H1 (cell line): ENCODE measurements at regions not wholly inside any gene's neighbourhood (a gene's known extent, or its start where the extent isn't known, plus 50 kb on each side); places are given as distances from the start of the nearest gene placed in this dataset.

Experiments used
- CTCF ChIA-PET: fragments of 300-600 bp; sonication (Branson Sonifier 250); formaldehyde crosslinking; loops from one replicate; lab custom pipeline; 2021; ENCODE audit not compliant: partially characterized antibody; lab: Charles Lee
- POLR2A ChIA-PET: fragments of 300-600 bp; sonication (Branson Sonifier 250); formaldehyde crosslinking; loops from one replicate; lab custom pipeline; 2021; ENCODE audit warnings: inconsistent platforms; ENCODE audit not compliant: partially characterized antibody; lab: Charles Lee
- DNase-seq, 2 experiments: peaks; one replicate each; pipeline versions ENCODE4 v3.0.0 to v3.0.0-alpha.2; 2010 to 2022; ENCODE audit warnings: low spot score in 2 of 2, low read depth in 1 of 2, mixed read lengths in 1 of 2
- FAIRE-seq: peaks from 2 replicates; lab custom pipeline; 2011; peaks lifted over from hg19 to GRCh38; lab: Jason Lieb, UNC
- H2AFZ ChIP-seq: 2 replicates; pipeline ENCODE4 v1.8.1; 2012; ENCODE audit warnings: low read length, inconsistent platforms
- H2AK5ac ChIP-seq: 2 replicates; pipeline ENCODE4 v1.6.1; 2013; ENCODE audit warnings: low read depth, low read length
- H2BK120ac ChIP-seq: replicated peaks from 2 replicates; pipeline ENCODE3; 2013; ENCODE audit warnings: low read depth, low read length, inconsistent platforms
- H2BK12ac ChIP-seq: 2 replicates; pipeline ENCODE4 v1.6.1; 2013; ENCODE audit warnings: low read depth, low read length
- H2BK15ac ChIP-seq: 2 replicates; pipeline ENCODE4 v1.6.1; 2013; ENCODE audit warnings: low read length
- H2BK20ac ChIP-seq: 2 replicates; pipeline ENCODE4 v1.6.1; 2013; ENCODE audit warnings: low read length
- H2BK5ac ChIP-seq: 2 replicates; pipeline ENCODE4 v1.6.1; 2013; ENCODE audit warnings: low read depth, low read length
- H3K14ac ChIP-seq: 2 replicates; pipeline ENCODE4 v1.6.1; 2013; ENCODE audit warnings: inconsistent platforms; ENCODE audit not compliant: insufficient read length
- H3K18ac ChIP-seq: 2 replicates; pipeline ENCODE4 v1.6.1; 2013; ENCODE audit warnings: low read length; ENCODE audit errors: extremely low read depth
- H3K23ac ChIP-seq: 2 replicates; pipeline ENCODE4 v1.6.1; 2013; ENCODE audit warnings: inconsistent platforms; ENCODE audit not compliant: insufficient read length
- H3K23me2 ChIP-seq: 2 replicates; pipeline ENCODE4 v1.6.1; 2013; ENCODE audit warnings: low read depth, low read length
- H3K27ac ChIP-seq: 2 replicates; pipeline ENCODE4 v1.6.1; 2011; ENCODE audit warnings: low read depth, low read length, inconsistent platforms
- H3K27me3 ChIP-seq, 4 experiments: replicated peaks in 1 of 4; 1 replicate in 1 of 4; 2 replicates in 3 of 4; pipeline versions ENCODE4 v1.6.1 to v1.8.1; 2011 to 2013; ENCODE audit warnings: low read length in 3 of 4, mild to moderate bottlenecking in 3 of 4, inconsistent platforms in 2 of 4, mixed read lengths in 2 of 4, moderate library complexity in 1 of 4; ENCODE audit not compliant: control insufficient read depth in 3 of 4, insufficient read depth in 3 of 4; ENCODE audit errors: extremely low read depth in 1 of 4
- H3K36me3 ChIP-seq, 4 experiments: 2 replicates each; pipeline versions ENCODE4 v1.6.1 to v1.8.1; 2011 to 2013; ENCODE audit warnings: mild to moderate bottlenecking in 4 of 4, low read length in 3 of 4, moderate library complexity in 2 of 4, control low read depth in 1 of 4, inconsistent platforms in 1 of 4; ENCODE audit not compliant: insufficient read depth in 4 of 4, control insufficient read depth in 2 of 4
- H3K4ac ChIP-seq: replicated peaks from 2 replicates; pipeline ENCODE3; 2013; ENCODE audit warnings: low read length, low read depth, mixed read lengths, inconsistent platforms; ENCODE audit not compliant: insufficient read length
- H3K4me1 ChIP-seq, 4 experiments: replicated peaks in 1 of 4; 1 replicate in 1 of 4; 2 replicates in 3 of 4; pipeline versions ENCODE4 v1.6.1 to v1.8.1; 2011 to 2013; ENCODE audit warnings: low read length in 3 of 4, inconsistent platforms in 2 of 4, mixed read lengths in 1 of 4; ENCODE audit not compliant: insufficient read depth in 4 of 4, control insufficient read depth in 3 of 4
- H3K4me2 ChIP-seq, 2 experiments: 2 replicates each; pipeline versions ENCODE4 v1.6.1 to v1.8.1; 2011 to 2013; ENCODE audit warnings: low read depth in 2 of 2, low read length in 2 of 2, control low read depth in 1 of 2, inconsistent platforms in 1 of 2, mild to moderate bottlenecking in 1 of 2; ENCODE audit not compliant: insufficient read depth in 1 of 2
- H3K4me3 ChIP-seq, 4 experiments: fragments of 200-600, 300-600 bp in 1 of 4; sonication (generic), shearing (Covaris generic), sonication (Bioruptor Twin) in 1 of 4; 2 replicates each; pipeline versions ENCODE4 v1.5.1 to v1.8.1; 2011 to 2016; ENCODE audit warnings: low read length in 4 of 4, low read depth in 3 of 4, control low read depth in 2 of 4, inconsistent platforms in 2 of 4, mild to moderate bottlenecking in 2 of 4, mixed read lengths in 1 of 4, moderate library complexity in 1 of 4; ENCODE audit not compliant: insufficient read depth in 2 of 4; ENCODE audit errors: extremely low read depth in 1 of 4
- H3K56ac ChIP-seq: replicated peaks from 2 replicates; pipeline ENCODE3; 2013; ENCODE audit warnings: low read depth, mild to moderate bottlenecking, mixed read lengths, low read length, inconsistent platforms; ENCODE audit not compliant: insufficient read length
- H3K79me1 ChIP-seq: 2 replicates; pipeline ENCODE4 v1.6.1; 2013; ENCODE audit warnings: low read depth, low read length, control low read depth
- H3K79me2 ChIP-seq, 2 experiments: 2 replicates each; pipeline versions ENCODE4 v1.6.1 to v1.8.1; 2012 to 2013; ENCODE audit warnings: low read length in 2 of 2, mild to moderate bottlenecking in 2 of 2, inconsistent platforms in 1 of 2; ENCODE audit not compliant: insufficient read depth in 2 of 2, control insufficient read depth in 1 of 2
- H3K9ac ChIP-seq, 4 experiments: replicated peaks in 1 of 4; 1 replicate in 1 of 4; 2 replicates in 3 of 4; pipeline versions ENCODE4 v1.6.1 to v1.8.1; 2011 to 2013; ENCODE audit warnings: low read depth in 3 of 4, low read length in 3 of 4, control low read depth in 2 of 4, mild to moderate bottlenecking in 2 of 4, moderate library complexity in 2 of 4, inconsistent platforms in 1 of 4; ENCODE audit errors: extremely low read depth in 1 of 4
- H3K9me3 ChIP-seq, 2 experiments: 2 replicates each; pipeline versions ENCODE4 v1.6.1 to v1.8.1; 2012 to 2013; ENCODE audit warnings: mild to moderate bottlenecking in 2 of 2, moderate library complexity in 2 of 2, control low read depth in 1 of 2, inconsistent platforms in 1 of 2, low read depth in 1 of 2, low read length in 1 of 2, mixed read lengths in 1 of 2; ENCODE audit not compliant: insufficient read depth in 2 of 2
- H4K20me1 ChIP-seq, 2 experiments: replicated peaks in 1 of 2; 2 replicates each; pipeline versions ENCODE3 to v1.8.1; 2011 to 2013; ENCODE audit warnings: inconsistent platforms in 2 of 2, low read length in 2 of 2, mild to moderate bottlenecking in 1 of 2; ENCODE audit not compliant: insufficient read depth in 2 of 2, control insufficient read depth in 1 of 2
- H4K5ac ChIP-seq: 2 replicates; pipeline ENCODE4 v1.6.1; 2013; ENCODE audit warnings: low read length, low read depth, mixed read lengths, inconsistent platforms; ENCODE audit not compliant: insufficient read length
- H4K8ac ChIP-seq: 2 replicates; pipeline ENCODE4 v1.8.0; 2013; ENCODE audit warnings: mild to moderate bottlenecking, moderate library complexity, low read length, inconsistent platforms; ENCODE audit not compliant: insufficient read depth; ENCODE audit errors: extremely low read depth
- H4K91ac ChIP-seq: replicated peaks from 2 replicates; pipeline ENCODE3; 2013; ENCODE audit warnings: low read length, mixed read lengths, inconsistent platforms; ENCODE audit not compliant: insufficient read length
- ASH2L ChIP-seq: fragments of 200-600, 300-600 bp; sonication (generic); IDR thresholded peaks from one replicate; pipeline ENCODE4 v1.7.1; 2017; ENCODE audit warnings: low read length
- ATF3 ChIP-seq: IDR thresholded peaks from 2 replicates; pipeline ENCODE4 v1.6.1; 2011; ENCODE audit warnings: low read depth, mild to moderate bottlenecking, low read length; ENCODE audit not compliant: insufficient read depth
- CBX8 ChIP-seq: fragments of 300-800, 300-1000 bp; sonication (generic); IDR thresholded peaks from 2 replicates; pipeline ENCODE4 v1.7.1; 2016; ENCODE audit warnings: low read depth, low read length, borderline replicate concordance
- JUN ChIP-seq: IDR thresholded peaks from 2 replicates; pipeline ENCODE4 v1.6.1; 2011; ENCODE audit warnings: low read depth, mild to moderate bottlenecking, improper control_type of control experiment, low read length
- KDM5A ChIP-seq: fragments of 200-600 bp; IDR thresholded peaks from 2 replicates; pipeline ENCODE4 v1.7.1; 2012; ENCODE audit warnings: mild to moderate bottlenecking, low read length, inconsistent platforms, mixed read lengths
- PHF8 ChIP-seq: fragments of 200-600 bp; sonication (generic); conservative IDR thresholded peaks from 2 replicates; pipeline ENCODE4 v1.7.1; 2012; ENCODE audit warnings: low read depth, mild to moderate bottlenecking, inconsistent platforms, low read length, moderate library complexity
- POLR2AphosphoS5 ChIP-seq: IDR thresholded peaks from 2 replicates; pipeline ENCODE4 v1.6.1; 2011; ENCODE audit warnings: low read depth, low read length
- POU5F1 ChIP-seq: IDR thresholded peaks from 2 replicates; pipeline ENCODE4 v1.6.1; 2011; ENCODE audit warnings: low read depth, mild to moderate bottlenecking, low read length, moderate library complexity
- RNF2 ChIP-seq: fragments of 200-900, 300-1000 bp; sonication (generic); IDR thresholded peaks from 2 replicates; pipeline ENCODE4 v1.7.1; 2016; ENCODE audit warnings: borderline replicate concordance, low read depth, mild to moderate bottlenecking, antibody characterized with exemption, low read length; ENCODE audit not compliant: poor library complexity, severe bottlenecking; ENCODE audit errors: missing control alignments
- TAF7 ChIP-seq: optimal IDR thresholded peaks from 2 replicates; pipeline ENCODE3; 2011; ENCODE audit warnings: low read depth, mild to moderate bottlenecking, inconsistent platforms, low read length, moderate library complexity, borderline replicate concordance
- WGBS, 2 experiments: shearing (Covaris generic) in 1 of 2; methylation state at CpG; one replicate each; pipeline versions ENCODE4 v1.1.6 to v1.1.7; 2013 to 2015; ENCODE audit warnings: low lambda C conversion rate in 2 of 2, mixed read lengths in 2 of 2, inconsistent platforms in 1 of 2, low coverage in 1 of 2, missing lambda C conversion rate in 1 of 2; ENCODE audit not compliant: insufficient replicate concordance in 2 of 2, insufficient coverage in 1 of 2, insufficient read length in 1 of 2; ENCODE audit errors: extremely low coverage in 1 of 2, missing lambda C conversion rate in 1 of 2; 5-methylcytosine and 5-hydroxymethylcytosine counted together
- TF ChIP-seq, protein P1 (sequence below), 3 experiments: IDR thresholded peaks; 1 replicate in 2 of 3; 2 replicates in 1 of 3; pipeline versions ENCODE4 v1.5.1 to v1.6.1; 2011; ENCODE audit warnings: low read length in 3 of 3, mild to moderate bottlenecking in 3 of 3, inconsistent platforms in 2 of 3, low read depth in 1 of 3, moderate library complexity in 1 of 3; ENCODE audit not compliant: insufficient read depth in 1 of 3; ENCODE audit errors: control extremely low read depth in 1 of 3

DNA sequence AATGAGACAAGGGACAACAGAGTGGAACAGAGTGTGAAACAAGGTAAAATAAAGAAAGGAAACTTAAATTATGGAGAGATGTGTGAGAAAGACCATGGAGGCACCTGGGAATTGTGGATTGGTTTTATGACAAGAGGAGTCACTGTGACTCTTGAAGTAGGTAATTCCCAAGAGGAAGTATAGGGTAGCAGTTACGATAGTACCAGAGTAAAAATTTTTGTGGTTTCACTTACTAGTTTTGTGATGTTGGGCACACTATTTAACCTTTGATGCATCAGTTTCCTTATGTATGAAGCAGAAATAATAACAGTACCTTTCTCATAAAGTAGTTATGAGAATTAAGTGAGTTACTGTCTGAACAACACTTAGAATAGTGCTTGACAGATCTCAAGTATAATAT lies 267.9 kb upstream of the DPYD start:
- Histone ChIP-seq H3K23me2 (no peaks in the 10 kb centered on the region), H3K36me3 (no peaks in the 10 kb centered on the region), H3K14ac (no peak overlapping the region), H4K5ac (no peak overlapping the region), H3K79me1 (no peaks in the 10 kb centered on the region), H2BK20ac (no peak overlapping the region), H3K79me2 (no peaks in the 10 kb centered on the region), H4K8ac (no peak overlapping the region), H4K91ac (no peak overlapping the region), H3K18ac (no peak overlapping the region), H3K27me3 (no peaks in the 10 kb centered on the region), H3K23ac (no peak overlapping the region), H4K20me1 (no peaks in the 10 kb centered on the region), H3K27ac (no peak overlapping the region), H3K9me3 (no peaks in the 10 kb centered on the region), H2BK12ac (no peak overlapping the region), H2AK5ac (no peak overlapping the region), H2BK15ac (no peak overlapping the region), H3K9ac (no peak overlapping the region), H2AFZ (no peak overlapping the region), H2BK5ac (no peak overlapping the region), H3K4ac (no peak overlapping the region), H3K56ac (no peak overlapping the region), H3K4me1 (no peaks in the 10 kb centered on the region), H3K4me3 (no peak overlapping the region), H3K4me2 (no peak overlapping the region), H2BK120ac (no peak overlapping the region)
- CTCF ChIA-PET: no interaction called here
- no peak for TF ChIP-seq ATF3
- TF ChIP-seq CBX8: no peak
- no peak for TF ChIP-seq JUN
- no peak for TF ChIP-seq PHF8
- no peak for TF ChIP-seq ASH2L
- TF ChIP-seq KDM5A: no peak
- TF ChIP-seq, protein P1, sequence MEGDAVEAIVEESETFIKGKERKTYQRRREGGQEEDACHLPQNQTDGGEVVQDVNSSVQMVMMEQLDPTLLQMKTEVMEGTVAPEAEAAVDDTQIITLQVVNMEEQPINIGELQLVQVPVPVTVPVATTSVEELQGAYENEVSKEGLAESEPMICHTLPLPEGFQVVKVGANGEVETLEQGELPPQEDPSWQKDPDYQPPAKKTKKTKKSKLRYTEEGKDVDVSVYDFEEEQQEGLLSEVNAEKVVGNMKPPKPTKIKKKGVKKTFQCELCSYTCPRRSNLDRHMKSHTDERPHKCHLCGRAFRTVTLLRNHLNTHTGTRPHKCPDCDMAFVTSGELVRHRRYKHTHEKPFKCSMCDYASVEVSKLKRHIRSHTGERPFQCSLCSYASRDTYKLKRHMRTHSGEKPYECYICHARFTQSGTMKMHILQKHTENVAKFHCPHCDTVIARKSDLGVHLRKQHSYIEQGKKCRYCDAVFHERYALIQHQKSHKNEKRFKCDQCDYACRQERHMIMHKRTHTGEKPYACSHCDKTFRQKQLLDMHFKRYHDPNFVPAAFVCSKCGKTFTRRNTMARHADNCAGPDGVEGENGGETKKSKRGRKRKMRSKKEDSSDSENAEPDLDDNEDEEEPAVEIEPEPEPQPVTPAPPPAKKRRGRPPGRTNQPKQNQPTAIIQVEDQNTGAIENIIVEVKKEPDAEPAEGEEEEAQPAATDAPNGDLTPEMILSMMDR (IDR thresholded peaks at IDR 0.05; ENCODE audit: control extremely low read depth in 1 of 3, insufficient read depth in 1 of 3, low read depth in 1 of 3, low read length in 3 of 3): no peak
- TF ChIP-seq POU5F1: no peak
- no peak for TF ChIP-seq TAF7
- no peak for TF ChIP-seq RNF2
- no peak for TF ChIP-seq POLR2AphosphoS5
- no peak for FAIRE-seq
- DNase-seq: no peak
- POLR2A ChIA-PET: no interaction called here
- WGBS, 2 experiments: 93% methylated on average over 1 of the region's 1 CpG; no CpG with 5 or more reads in 1 of the 2 experiments
